WI38 (cell line): ENCODE measurements at regions not wholly inside any gene's neighbourhood (a gene's known extent, or its start where the extent isn't known, plus 50 kb on each side); places are given as distances from the start of the nearest gene placed in this dataset.
"Not testable (repeated sequence)": the region's sequence is repeated elsewhere in the genome, so short reads cannot be mapped to it uniquely, and the experiment has no call there.

Experiments
- H3K4me3 ChIP-seq: 2 replicates; pipeline ENCODE4 v1.5.1; 2011; ENCODE audit warnings: low read depth, mild to moderate bottlenecking, control low read depth, low read length
- CTCF ChIP-seq: IDR thresholded peaks from 2 replicates; pipeline ENCODE4 v1.5.1; 2012; ENCODE audit warnings: low read depth, mild to moderate bottlenecking, control low read depth, low read length

GRCh38 chr1:73306899-73307555 lies 890.9 kb downstream of the LRRIQ3 start:
- H3K4me3 ChIP-seq = no peak overlapping the region
- TF ChIP-seq CTCF = no peak

GRCh38 chr1:73273886-73274285 lies 924.1 kb downstream of the LRRIQ3 start:
- no peak for TF ChIP-seq CTCF
- H3K4me3 ChIP-seq = no peak overlapping the region

- H3K4me3 ChIP-seq = not testable (repeated sequence)
Observed at GRCh38 chr1:73245196-73245595, 952.8 kb downstream of the LRRIQ3 start.

GRCh38 chr1:73218995-73219546 lies 936.7 kb upstream of the NEGR1 start:
- H3K4me3 ChIP-seq = no peak overlapping the region
- no peak for TF ChIP-seq CTCF

GRCh38 chr1:73205294-73205973 lies 923.1 kb upstream of the NEGR1 start:
- no peak for TF ChIP-seq CTCF
- H3K4me3 ChIP-seq = no peak overlapping the region

GRCh38 chr1:73197972-73198371 lies 915.6 kb upstream of the NEGR1 start:
- TF ChIP-seq CTCF = no peak
- H3K4me3 ChIP-seq = no peak overlapping the region

GRCh38 chr1:73194965-73195364 lies 912.6 kb upstream of the NEGR1 start:
- no peak for TF ChIP-seq CTCF
- no peak overlapping the region for H3K4me3 ChIP-seq

- not testable (repeated sequence) for H3K4me3 ChIP-seq
Observed at GRCh38 chr1:73183581-73183980, 901.2 kb upstream of the NEGR1 start.
